Chondrocyte (in vitro differentiated cells): ENCODE measurements at regions not wholly inside any gene's neighbourhood (a gene's known extent, or its start where the extent isn't known, plus 50 kb on each side); places are given as distances from the start of the nearest gene placed in this dataset.
"Not testable (repeated sequence)": the region's sequence is repeated elsewhere in the genome, so short reads cannot be mapped to it uniquely, and the experiment has no call there.

Source experiments
- DNase-seq: peaks from one replicate; pipeline ENCODE4 v3.0.0; 2021; ENCODE audit warnings: mixed read lengths, low spot score
- H3K27ac Mint-ChIP-seq: one replicate; pipeline ENCODE4 v1.8.0; 2021; ENCODE audit warnings: mild to moderate bottlenecking, moderate library complexity, mixed read lengths; ENCODE audit not compliant: unreplicated experiment
- H3K27me3 Mint-ChIP-seq: 2 replicates; pipeline ENCODE4 v1.8.0; 2021; ENCODE audit warnings: low read depth, mixed read lengths
- H3K36me3 Mint-ChIP-seq: 2 replicates; pipeline ENCODE4 v1.8.0; 2021; ENCODE audit warnings: low read depth, mixed read lengths
- H3K4me1 Mint-ChIP-seq: 2 replicates; pipeline ENCODE4 v1.8.0; 2021; ENCODE audit warnings: low read depth, mild to moderate bottlenecking, mixed read lengths
- H3K4me3 Mint-ChIP-seq: one replicate; pipeline ENCODE4 v1.8.0; 2021; ENCODE audit warnings: mild to moderate bottlenecking, moderate library complexity, mixed read lengths; ENCODE audit not compliant: unreplicated experiment
- H3K9me3 Mint-ChIP-seq: 2 replicates; pipeline ENCODE4 v1.8.0; 2021; ENCODE audit warnings: low read depth, mixed read lengths
- CTCF ChIP-seq: fragments of 200-600 bp; sonication (generic); IDR thresholded peaks from 2 replicates; pipeline ENCODE4 v1.5.0; 2021; ENCODE audit warnings: antibody characterized with exemption, mild to moderate bottlenecking, moderate library complexity

DNA sequence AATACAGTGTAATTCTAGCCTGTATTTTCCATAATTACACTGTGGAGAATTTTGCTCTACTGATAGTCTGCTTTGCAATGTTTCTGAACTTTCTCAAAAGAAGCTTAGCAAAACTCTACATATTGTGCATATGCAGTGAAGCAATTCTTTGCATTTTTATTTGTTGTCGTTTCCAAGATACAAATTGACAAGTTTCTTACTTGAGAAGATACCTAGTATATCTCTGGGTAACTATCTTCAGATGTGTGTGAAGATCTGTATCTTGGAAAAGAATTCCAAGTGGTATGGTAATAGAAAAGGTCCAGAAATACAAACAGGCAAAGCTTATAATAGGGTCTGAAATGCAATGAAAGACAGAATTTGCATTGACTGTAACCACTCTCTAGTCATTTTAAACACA, 1119.8 kb upstream of the INTU start:
- Mint-ChIP-seq H3K36me3 (no peaks in the 10 kb centered on the region), H3K27ac (no peak overlapping the region), H3K27me3 (no peaks in the 10 kb centered on the region), H3K9me3 (peaks cover 4% of the 10 kb centered on the region), H3K4me3 (no peak overlapping the region), H3K4me1 (peaks cover 6% of the 10 kb centered on the region)
- no peak for DNase-seq
- no peak for TF ChIP-seq CTCF

DNA sequence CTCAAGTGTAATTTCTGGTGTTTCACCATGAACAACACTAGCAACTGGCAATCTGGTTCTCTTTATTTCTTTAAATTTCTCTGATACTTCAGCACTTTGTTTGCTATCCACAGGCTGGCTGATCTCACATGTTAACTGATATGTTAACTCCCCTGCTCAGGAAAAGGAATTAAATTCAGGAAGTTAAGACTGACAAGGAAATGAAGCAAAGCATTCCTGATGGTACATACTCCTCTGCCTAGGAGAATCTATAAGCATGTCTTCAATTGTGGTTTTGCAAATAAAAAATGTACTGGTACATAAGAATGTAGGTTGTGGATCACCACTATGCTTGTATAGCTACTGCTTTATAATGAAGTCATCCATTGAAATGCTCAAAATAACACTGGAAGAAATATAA, 1119.2 kb upstream of the INTU start:
- TF ChIP-seq CTCF: no peak
- Mint-ChIP-seq H3K9me3 (peaks cover 4% of the 10 kb centered on the region), H3K4me3 (no peak overlapping the region), H3K36me3 (no peaks in the 10 kb centered on the region), H3K27ac (no peak overlapping the region), H3K27me3 (no peaks in the 10 kb centered on the region), H3K4me1 (peaks cover 6% of the 10 kb centered on the region)
- no peak for DNase-seq

GRCh38 chr4:126520731-126521130, 1112.0 kb upstream of the INTU start:
- Mint-ChIP-seq H3K4me1 (no peaks in the 10 kb centered on the region), H3K27me3 (no peaks in the 10 kb centered on the region), H3K27ac (no peak overlapping the region), H3K36me3 (peaks cover 5% of the 10 kb centered on the region), H3K9me3 (peaks cover 17% of the 10 kb centered on the region), H3K4me3 (no peak overlapping the region)
- DNase-seq: no peak
- TF ChIP-seq CTCF: no peak

DNA sequence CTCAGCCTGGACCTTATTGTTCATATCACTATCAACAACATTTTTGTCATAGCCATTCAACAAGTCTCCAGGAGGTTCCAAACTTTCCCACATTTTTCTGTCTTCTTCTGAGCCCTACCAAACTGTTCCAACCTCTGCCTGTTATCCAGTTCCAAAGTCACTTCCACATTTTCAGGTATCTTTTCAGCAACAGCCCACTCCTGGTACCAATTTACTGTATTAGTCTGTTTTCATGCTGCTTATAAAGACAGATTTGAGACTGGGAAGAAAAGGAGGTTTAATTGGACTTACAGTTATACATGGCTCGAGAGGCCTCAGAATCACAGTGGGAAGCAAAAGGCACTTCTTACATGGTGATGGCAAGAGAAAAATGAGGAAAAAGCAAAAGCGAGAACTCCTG, 1107.4 kb upstream of the INTU start:
- not testable (repeated sequence) for H3K4me3 Mint-ChIP-seq, H3K27ac Mint-ChIP-seq, H3K36me3 Mint-ChIP-seq, H3K27me3 Mint-ChIP-seq, DNase-seq, H3K4me1 Mint-ChIP-seq
- peaks cover 22% of the 10 kb centered on the region for H3K9me3 Mint-ChIP-seq

GRCh38 chr4:126526335-126526734, 1106.4 kb upstream of the INTU start:
- H3K36me3 Mint-ChIP-seq: peaks cover 8% of the 10 kb centered on the region
- H3K27ac Mint-ChIP-seq: no peak overlapping the region
- no peak for DNase-seq
- H3K4me3 Mint-ChIP-seq: no peak overlapping the region
- peaks cover 22% of the 10 kb centered on the region for H3K9me3 Mint-ChIP-seq
- H3K4me1 Mint-ChIP-seq: peaks cover 9% of the 10 kb centered on the region
- TF ChIP-seq CTCF: no peak
- no peaks in the 10 kb centered on the region for H3K27me3 Mint-ChIP-seq

GRCh38 chr4:126529997-126530396, 1102.8 kb upstream of the INTU start:
- Mint-ChIP-seq H3K27me3 (no peaks in the 10 kb centered on the region), H3K9me3 (peaks cover 16% of the 10 kb centered on the region), H3K4me3 (no peak overlapping the region), H3K36me3 (peaks cover 8% of the 10 kb centered on the region), H3K4me1 (peaks cover 22% of the 10 kb centered on the region), H3K27ac (no peak overlapping the region)
- TF ChIP-seq CTCF: no peak
- DNase-seq: no peak
